ENCODE measurements at regions not wholly inside any gene's neighbourhood (a gene's known extent, or its start where the extent isn't known, plus 50 kb on each side); places are given as distances from the start of the nearest gene placed in this dataset.

GRCh38 chr6:49333345-49334125 lies 129.5 kb downstream of the MMUT start:
- no peak for TF ChIP-seq CTCF (IDR thresholded peaks at IDR 0.05)
- no peak for TF ChIP-seq POLR2AphosphoS5 (IDR thresholded peaks at IDR 0.05)
